Type B pancreatic cell (in vitro differentiated cells): ENCODE measurements at regions not wholly inside any gene's neighbourhood (a gene's known extent, or its start where the extent isn't known, plus 50 kb on each side); places are given as distances from the start of the nearest gene placed in this dataset.
A peak's percentile ranks its signal among the peaks of the same experiment; 100 is the strongest.

Experiments used
- DNase-seq: peaks from one replicate; pipeline ENCODE4 v3.0.0; 2021; ENCODE audit warnings: mixed read lengths; ENCODE audit not compliant: unreplicated experiment; ENCODE audit errors: extremely low spot score
- H3K27ac Mint-ChIP-seq: 2 replicates; pipeline ENCODE4 v1.8.0; 2021; ENCODE audit warnings: mild to moderate bottlenecking, mixed read lengths
- H3K27me3 Mint-ChIP-seq: 2 replicates; pipeline ENCODE4 v1.8.0; 2021; ENCODE audit warnings: mixed read lengths
- H3K36me3 Mint-ChIP-seq: 2 replicates; pipeline ENCODE4 v1.8.0; 2021; ENCODE audit warnings: mixed read lengths
- H3K4me1 Mint-ChIP-seq: one replicate; pipeline ENCODE4 v1.8.0; 2021; ENCODE audit warnings: mixed read lengths; ENCODE audit not compliant: unreplicated experiment
- H3K4me3 Mint-ChIP-seq: 2 replicates; pipeline ENCODE4 v1.8.0; 2021; ENCODE audit warnings: mild to moderate bottlenecking, mixed read lengths
- H3K9me3 Mint-ChIP-seq: 2 replicates; pipeline ENCODE4 v1.8.0; 2021; ENCODE audit warnings: mixed read lengths
- TF ChIP-seq, protein P1 (sequence below): fragments of 200-600 bp; sonication (generic); conservative IDR thresholded peaks from 2 replicates; pipeline ENCODE4 v1.5.0; 2021; ENCODE audit warnings: antibody characterized with exemption, mild to moderate bottlenecking

DNA sequence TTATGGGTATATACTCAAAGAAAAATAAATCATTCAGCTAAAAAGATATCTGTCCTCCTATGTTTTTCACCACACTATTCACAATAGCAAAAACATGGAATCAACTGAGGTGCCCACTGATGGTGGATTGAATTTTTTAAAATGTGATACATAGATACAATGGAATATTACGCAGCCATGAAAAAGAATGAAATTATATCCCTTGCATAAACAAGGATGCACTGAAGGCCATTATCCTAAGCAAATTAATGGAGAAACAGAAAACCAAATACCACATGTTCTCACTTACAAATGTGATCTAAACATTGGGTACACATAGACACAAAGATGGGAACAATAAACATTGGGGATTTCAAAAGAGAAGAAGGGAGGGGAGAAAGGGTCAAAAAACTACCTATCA is 964.2 kb upstream of the IGFBP7 start:
- TF ChIP-seq, protein P1, sequence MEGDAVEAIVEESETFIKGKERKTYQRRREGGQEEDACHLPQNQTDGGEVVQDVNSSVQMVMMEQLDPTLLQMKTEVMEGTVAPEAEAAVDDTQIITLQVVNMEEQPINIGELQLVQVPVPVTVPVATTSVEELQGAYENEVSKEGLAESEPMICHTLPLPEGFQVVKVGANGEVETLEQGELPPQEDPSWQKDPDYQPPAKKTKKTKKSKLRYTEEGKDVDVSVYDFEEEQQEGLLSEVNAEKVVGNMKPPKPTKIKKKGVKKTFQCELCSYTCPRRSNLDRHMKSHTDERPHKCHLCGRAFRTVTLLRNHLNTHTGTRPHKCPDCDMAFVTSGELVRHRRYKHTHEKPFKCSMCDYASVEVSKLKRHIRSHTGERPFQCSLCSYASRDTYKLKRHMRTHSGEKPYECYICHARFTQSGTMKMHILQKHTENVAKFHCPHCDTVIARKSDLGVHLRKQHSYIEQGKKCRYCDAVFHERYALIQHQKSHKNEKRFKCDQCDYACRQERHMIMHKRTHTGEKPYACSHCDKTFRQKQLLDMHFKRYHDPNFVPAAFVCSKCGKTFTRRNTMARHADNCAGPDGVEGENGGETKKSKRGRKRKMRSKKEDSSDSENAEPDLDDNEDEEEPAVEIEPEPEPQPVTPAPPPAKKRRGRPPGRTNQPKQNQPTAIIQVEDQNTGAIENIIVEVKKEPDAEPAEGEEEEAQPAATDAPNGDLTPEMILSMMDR, result no peak
- Mint-ChIP-seq H3K36me3 (no peaks in the 10 kb centered on the region), H3K4me1 (no peaks in the 10 kb centered on the region), H3K27ac (no peak overlapping the region), H3K27me3 (no peaks in the 10 kb centered on the region), H3K4me3 (no peak overlapping the region), H3K9me3 (peaks cover 5% of the 10 kb centered on the region)
- no peak for DNase-seq

DNA sequence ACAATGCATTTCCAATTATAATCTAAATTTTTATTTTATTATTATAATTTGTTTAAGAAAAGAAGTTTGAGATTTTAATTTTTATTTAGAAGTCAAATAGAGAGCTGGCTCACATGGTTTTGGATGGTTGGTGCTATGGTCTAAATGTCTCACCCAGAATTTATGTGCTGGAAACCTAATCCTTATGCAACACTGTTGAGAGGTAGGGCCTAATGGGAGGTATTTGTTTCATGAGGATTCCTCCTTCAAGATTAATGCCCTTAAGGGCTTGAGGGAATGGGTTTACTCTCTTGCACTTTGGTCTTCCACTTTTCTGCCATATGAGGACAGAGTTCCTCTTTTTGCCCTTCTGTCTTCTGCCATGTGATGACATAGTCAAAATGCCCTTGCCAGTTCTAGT is 960.5 kb upstream of the IGFBP7 start:
- Mint-ChIP-seq H3K9me3 (peaks cover 9% of the 10 kb centered on the region), H3K4me3 (no peak overlapping the region), H3K27ac (no peak overlapping the region), H3K4me1 (no peaks in the 10 kb centered on the region), H3K27me3 (no peaks in the 10 kb centered on the region), H3K36me3 (no peaks in the 10 kb centered on the region)
- no peak for DNase-seq
- TF ChIP-seq, protein P1, result no peak

DNA sequence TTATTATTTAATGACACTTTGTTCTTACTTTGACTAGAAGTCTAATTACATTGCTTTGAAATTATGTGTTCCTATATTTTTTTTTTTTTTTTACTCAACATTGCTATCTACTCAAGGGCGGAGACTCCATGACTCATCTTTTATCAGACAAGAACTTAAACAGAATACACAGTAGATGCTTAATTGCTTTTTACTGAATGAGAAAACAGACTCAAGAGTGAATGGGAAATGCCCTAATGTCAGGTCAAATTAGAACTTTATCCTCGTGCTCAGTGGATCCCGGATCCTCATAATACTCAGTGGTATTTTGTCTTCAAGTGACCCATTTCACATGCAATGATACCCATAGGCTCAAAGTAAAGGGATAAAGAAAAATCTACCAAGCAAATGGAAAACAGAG is 954.5 kb upstream of the IGFBP7 start:
- peaks cover 5% of the 10 kb centered on the region for H3K4me1 Mint-ChIP-seq
- no peak for DNase-seq

DNA sequence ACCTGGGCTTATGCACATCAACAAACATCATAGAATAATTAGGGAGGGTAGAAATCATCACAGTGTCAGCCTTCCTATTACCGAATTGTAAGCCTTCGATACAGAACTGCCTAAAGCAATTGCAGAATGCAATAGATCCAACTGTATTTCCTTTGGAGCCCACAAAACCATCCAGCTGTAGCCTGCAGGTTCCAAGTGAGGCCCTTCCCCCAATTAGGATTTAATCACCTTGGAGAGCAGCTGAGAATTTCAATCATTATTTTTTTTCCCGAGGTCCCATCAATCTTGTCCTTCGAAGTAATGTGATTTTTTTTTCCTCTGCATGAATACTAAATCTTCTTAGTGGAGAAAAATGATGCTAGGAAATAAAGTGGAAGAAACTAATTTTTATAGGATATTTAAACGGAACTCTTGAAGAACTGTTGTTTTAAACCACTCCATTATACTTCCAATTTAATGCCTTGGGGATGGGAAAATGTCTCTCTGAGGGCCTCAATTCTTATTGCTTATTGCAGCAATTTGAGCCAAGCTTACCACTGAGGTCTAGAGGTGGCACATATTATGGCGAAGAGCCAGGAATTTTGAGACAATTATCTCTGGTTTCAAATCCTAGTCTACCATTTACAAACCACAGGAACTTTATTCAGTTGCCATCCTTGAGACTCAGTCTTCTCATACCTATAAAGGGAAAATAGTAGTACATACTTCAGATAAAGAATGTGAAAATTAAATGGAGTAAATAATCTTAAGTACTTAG is 953.4 kb upstream of the IGFBP7 start:
- no peak overlapping the region for H3K27ac Mint-ChIP-seq
- no peaks in the 10 kb centered on the region for H3K27me3 Mint-ChIP-seq

More for the DNA sequence above, 954.5 kb upstream of the IGFBP7 start:
- TF ChIP-seq, protein P1, result no peak
- peaks cover 5% of the 10 kb centered on the region for H3K9me3 Mint-ChIP-seq
- no peaks in the 10 kb centered on the region for H3K36me3 Mint-ChIP-seq
- H3K4me3 Mint-ChIP-seq, result no peak overlapping the region
- H3K27me3 Mint-ChIP-seq, result no peaks in the 10 kb centered on the region
- no peak overlapping the region for H3K27ac Mint-ChIP-seq

DNA sequence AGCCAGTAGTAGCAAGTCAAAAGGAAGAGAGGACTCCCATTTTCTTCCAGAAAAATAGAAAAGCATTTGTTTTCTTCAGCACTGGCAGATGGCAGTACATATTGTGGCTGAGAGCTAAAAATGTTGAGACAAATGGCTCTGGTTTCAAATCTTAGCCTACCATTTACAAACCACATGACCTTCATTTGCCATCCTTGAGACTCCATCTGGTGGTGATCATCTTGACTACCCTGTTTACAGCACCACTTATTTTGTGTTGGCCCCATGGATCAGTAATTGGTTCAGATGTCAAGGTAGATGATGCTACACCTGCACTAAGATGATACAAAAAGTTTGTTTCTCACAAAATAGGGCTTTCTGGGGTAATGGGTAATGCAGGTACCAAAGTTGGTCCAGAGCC is 951.8 kb upstream of the IGFBP7 start:
- TF ChIP-seq, protein P1, result peak; percentile 12
- Mint-ChIP-seq H3K4me3 (no peak overlapping the region), H3K27ac (no peak overlapping the region), H3K27me3 (no peaks in the 10 kb centered on the region), H3K9me3 (no peaks in the 10 kb centered on the region), H3K4me1 (peaks cover 5% of the 10 kb centered on the region), H3K36me3 (no peaks in the 10 kb centered on the region)
- no peak for DNase-seq

More for the DNA sequence above, 953.4 kb upstream of the IGFBP7 start:
- Mint-ChIP-seq H3K4me3 (no peak overlapping the region), H3K9me3 (peaks cover 5% of the 10 kb centered on the region), H3K4me1 (peaks cover 5% of the 10 kb centered on the region), H3K36me3 (no peaks in the 10 kb centered on the region)
- no peak for DNase-seq
- TF ChIP-seq, protein P1, result no peak
